Fibroblast of villous mesenchyme (primary cell): ENCODE measurements at regions not wholly inside any gene's neighbourhood (a gene's known extent, or its start where the extent isn't known, plus 50 kb on each side); places are given as distances from the start of the nearest gene placed in this dataset.

Source experiments
- DNase-seq: peaks from one replicate; pipeline ENCODE4 v3.0.0-alpha.2; 2010; ENCODE audit warnings: low read depth
- H3K4me3 ChIP-seq: 2 replicates; pipeline ENCODE4 v1.5.1; 2011; ENCODE audit warnings: low read depth, mild to moderate bottlenecking, low read length
- TF ChIP-seq, protein P1 (sequence below): IDR thresholded peaks from 2 replicates; pipeline ENCODE4 v1.5.1; 2012; ENCODE audit warnings: low read depth, mild to moderate bottlenecking, low read length; ENCODE audit not compliant: insufficient read depth

GRCh38 chrX:20594985-20595384 lies 328.3 kb upstream of the RPS6KA3 start:
- TF ChIP-seq, protein P1, sequence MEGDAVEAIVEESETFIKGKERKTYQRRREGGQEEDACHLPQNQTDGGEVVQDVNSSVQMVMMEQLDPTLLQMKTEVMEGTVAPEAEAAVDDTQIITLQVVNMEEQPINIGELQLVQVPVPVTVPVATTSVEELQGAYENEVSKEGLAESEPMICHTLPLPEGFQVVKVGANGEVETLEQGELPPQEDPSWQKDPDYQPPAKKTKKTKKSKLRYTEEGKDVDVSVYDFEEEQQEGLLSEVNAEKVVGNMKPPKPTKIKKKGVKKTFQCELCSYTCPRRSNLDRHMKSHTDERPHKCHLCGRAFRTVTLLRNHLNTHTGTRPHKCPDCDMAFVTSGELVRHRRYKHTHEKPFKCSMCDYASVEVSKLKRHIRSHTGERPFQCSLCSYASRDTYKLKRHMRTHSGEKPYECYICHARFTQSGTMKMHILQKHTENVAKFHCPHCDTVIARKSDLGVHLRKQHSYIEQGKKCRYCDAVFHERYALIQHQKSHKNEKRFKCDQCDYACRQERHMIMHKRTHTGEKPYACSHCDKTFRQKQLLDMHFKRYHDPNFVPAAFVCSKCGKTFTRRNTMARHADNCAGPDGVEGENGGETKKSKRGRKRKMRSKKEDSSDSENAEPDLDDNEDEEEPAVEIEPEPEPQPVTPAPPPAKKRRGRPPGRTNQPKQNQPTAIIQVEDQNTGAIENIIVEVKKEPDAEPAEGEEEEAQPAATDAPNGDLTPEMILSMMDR, result peak; percentile 29
- no peak for DNase-seq
- H3K4me3 ChIP-seq, result no peak overlapping the region

DNA sequence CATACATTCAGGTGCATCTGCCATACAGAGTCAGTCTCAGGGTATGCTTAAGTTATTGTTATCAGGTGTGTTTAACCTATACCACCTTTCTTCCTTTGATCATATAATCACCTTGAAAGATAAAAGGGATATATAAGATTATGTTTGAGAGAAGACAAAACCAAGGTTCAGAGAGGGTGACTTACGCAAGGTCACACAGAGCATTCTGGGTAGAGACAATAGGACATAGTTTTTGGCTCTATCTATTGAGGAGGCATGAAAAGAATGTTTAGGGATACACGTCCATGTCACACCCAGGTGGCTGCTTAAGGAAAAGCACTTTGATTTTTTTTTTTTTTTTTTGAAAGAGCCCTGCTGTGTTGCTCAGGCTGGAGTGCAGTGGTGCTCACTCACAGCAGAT lies 327.1 kb upstream of the RPS6KA3 start:
- DNase-seq, result no peak
- no peak overlapping the region for H3K4me3 ChIP-seq
- TF ChIP-seq, protein P1, result no peak

DNA sequence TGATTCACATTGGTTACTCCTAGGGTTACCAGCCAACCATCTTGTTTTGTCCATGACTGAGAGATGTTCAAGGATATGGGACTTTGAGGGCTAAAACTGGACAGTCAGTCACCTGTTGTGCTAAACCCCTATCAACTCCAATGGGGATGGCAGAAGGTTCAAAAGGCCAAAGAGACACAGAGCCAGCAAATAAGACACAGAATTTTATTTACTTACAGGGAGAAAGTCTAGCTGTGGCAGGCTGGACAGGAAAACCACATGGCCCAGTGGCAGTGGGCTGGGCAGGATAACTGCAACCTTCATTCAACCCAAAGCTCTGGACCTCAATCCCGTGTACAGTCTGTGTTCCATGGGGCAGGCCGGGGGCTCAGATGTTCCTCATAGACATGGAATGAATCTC lies 326.7 kb upstream of the RPS6KA3 start:
- TF ChIP-seq, protein P1, result no peak
- no peak overlapping the region for H3K4me3 ChIP-seq
- no peak for DNase-seq

GRCh38 chrX:20591246-20591645 lies 324.5 kb upstream of the RPS6KA3 start:
- TF ChIP-seq, protein P1, result no peak
- DNase-seq, result no peak
- no peak overlapping the region for H3K4me3 ChIP-seq

GRCh38 chrX:20585782-20586181 lies 319.1 kb upstream of the RPS6KA3 start:
- H3K4me3 ChIP-seq, result no peak overlapping the region
- TF ChIP-seq, protein P1, result no peak
- DNase-seq, result no peak

DNA sequence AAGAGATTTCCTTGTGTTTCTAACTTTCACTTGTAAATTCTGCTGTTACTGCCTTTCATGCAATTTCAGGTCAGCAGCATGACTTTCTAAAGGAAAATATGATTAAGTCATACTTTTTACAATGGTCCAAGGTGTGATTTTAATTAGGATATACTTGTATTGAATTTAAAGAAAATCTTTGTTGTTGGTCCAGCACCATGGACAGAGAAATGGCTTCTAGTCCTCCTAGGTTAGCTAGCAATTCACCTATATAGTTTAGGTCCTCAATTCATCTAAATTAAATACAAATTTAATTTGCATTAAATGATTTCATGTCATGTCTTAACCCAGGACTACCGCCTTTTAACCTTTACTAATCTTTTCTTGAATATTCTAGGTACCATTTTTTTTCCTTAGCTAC lies 304.9 kb upstream of the RPS6KA3 start:
- H3K4me3 ChIP-seq, result no peak overlapping the region
- peak; percentile 5 for DNase-seq
- TF ChIP-seq, protein P1, result no peak

DNA sequence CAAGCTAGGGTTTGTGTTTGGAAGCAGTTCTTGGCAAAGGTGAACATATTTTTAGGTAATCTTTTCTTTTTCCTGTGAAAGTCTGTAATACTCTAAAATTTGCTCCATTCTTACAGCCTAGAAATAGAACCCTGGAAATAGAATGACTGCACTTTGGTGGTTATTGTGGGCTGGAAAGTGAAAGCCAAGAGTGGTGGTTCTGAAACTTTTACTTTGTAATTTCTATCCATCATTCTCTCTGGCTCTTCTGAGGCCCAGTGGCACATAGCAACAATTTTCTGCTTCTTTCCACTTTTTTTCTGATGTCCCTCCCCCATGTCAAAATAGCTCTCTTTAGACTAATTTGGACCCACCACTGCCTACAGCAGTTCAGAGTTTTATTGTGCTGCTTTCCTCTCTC lies 300.4 kb upstream of the RPS6KA3 start:
- no peak overlapping the region for H3K4me3 ChIP-seq
- no peak for DNase-seq
- TF ChIP-seq, protein P1, result no peak
